ENCODE measurements at regions not wholly inside any gene's neighbourhood (a gene's known extent, or its start where the extent isn't known, plus 50 kb on each side); places are given as distances from the start of the nearest gene placed in this dataset.
"Not testable (repeated sequence)": the region's sequence is repeated elsewhere in the genome, so short reads cannot be mapped to it uniquely, and the experiment has no call there.

- TF ChIP-seq, protein P1, sequence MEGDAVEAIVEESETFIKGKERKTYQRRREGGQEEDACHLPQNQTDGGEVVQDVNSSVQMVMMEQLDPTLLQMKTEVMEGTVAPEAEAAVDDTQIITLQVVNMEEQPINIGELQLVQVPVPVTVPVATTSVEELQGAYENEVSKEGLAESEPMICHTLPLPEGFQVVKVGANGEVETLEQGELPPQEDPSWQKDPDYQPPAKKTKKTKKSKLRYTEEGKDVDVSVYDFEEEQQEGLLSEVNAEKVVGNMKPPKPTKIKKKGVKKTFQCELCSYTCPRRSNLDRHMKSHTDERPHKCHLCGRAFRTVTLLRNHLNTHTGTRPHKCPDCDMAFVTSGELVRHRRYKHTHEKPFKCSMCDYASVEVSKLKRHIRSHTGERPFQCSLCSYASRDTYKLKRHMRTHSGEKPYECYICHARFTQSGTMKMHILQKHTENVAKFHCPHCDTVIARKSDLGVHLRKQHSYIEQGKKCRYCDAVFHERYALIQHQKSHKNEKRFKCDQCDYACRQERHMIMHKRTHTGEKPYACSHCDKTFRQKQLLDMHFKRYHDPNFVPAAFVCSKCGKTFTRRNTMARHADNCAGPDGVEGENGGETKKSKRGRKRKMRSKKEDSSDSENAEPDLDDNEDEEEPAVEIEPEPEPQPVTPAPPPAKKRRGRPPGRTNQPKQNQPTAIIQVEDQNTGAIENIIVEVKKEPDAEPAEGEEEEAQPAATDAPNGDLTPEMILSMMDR (IDR thresholded peaks at IDR 0.05): not testable (repeated sequence)
- not testable (repeated sequence) for TF ChIP-seq POLR2A (IDR thresholded peaks at IDR 0.05)
These were observed 156.3 kb upstream of the CCZ1B start for GRCh38 chr7:6982375-6982774.

Measured in ovary (tissue), 3 donors.